Endothelial cell of umbilical vein (primary cell): ENCODE measurements at regions not wholly inside any gene's neighbourhood (a gene's known extent, or its start where the extent isn't known, plus 50 kb on each side); places are given as distances from the start of the nearest gene placed in this dataset.

Experiments used
- BruUV-seq: library from RNA; stranded (reverse); fragments of 400-500 nt; replicated peaks from 2 replicates; lab custom pipeline; 2021; lab: Mats Ljungman, UMichigan
- CTCF ChIA-PET: fragments of 300-600, 350-600 bp; sonication (Branson Sonifier 250); formaldehyde crosslinking; loops from one replicate; lab custom pipeline; 2021; ENCODE audit warnings: antibody characterized with exemption, inconsistent platforms; lab: Charles Lee
- POLR2A ChIA-PET: fragments of 300-600, 350-600 bp; sonication (Branson Sonifier 250); formaldehyde crosslinking; loops from one replicate; lab custom pipeline; 2021; ENCODE audit warnings: antibody characterized with exemption, inconsistent platforms; lab: Charles Lee
- DNase-seq: peaks from one replicate; pipeline ENCODE4 v3.0.0-alpha.2; 2011; ENCODE audit warnings: low read depth, low spot score
- FAIRE-seq: peaks from 2 replicates; lab custom pipeline; 2011; peaks lifted over from hg19 to GRCh38; lab: Jason Lieb, UNC
- H2AFZ ChIP-seq: 2 replicates; pipeline ENCODE4 v1.6.0; 2012; ENCODE audit warnings: low read depth, low read length, control low read depth, inconsistent platforms
- H3K27ac ChIP-seq: 2 replicates; pipeline ENCODE4 v1.5.1; 2011; ENCODE audit warnings: low read depth, mild to moderate bottlenecking, control low read depth, low read length, moderate library complexity; ENCODE audit not compliant: insufficient read depth
- H3K27me3 ChIP-seq, 2 experiments: 2 replicates each; pipeline versions ENCODE4 v1.6.0 to v1.6.1; 2011; ENCODE audit warnings: low read length in 2 of 2, mixed read lengths in 1 of 2; ENCODE audit not compliant: control insufficient read depth in 2 of 2, insufficient read depth in 2 of 2
- H3K36me3 ChIP-seq, 2 experiments: 2 replicates in 1 of 2; 3 replicates in 1 of 2; pipeline ENCODE4 v1.5.1; 2011; ENCODE audit warnings: low read length in 2 of 2, mild to moderate bottlenecking in 1 of 2, moderate library complexity in 1 of 2; ENCODE audit not compliant: control insufficient read depth in 2 of 2, insufficient read depth in 2 of 2; ENCODE audit errors: extremely low read depth in 1 of 2
- H3K4me1 ChIP-seq: 3 replicates; pipeline ENCODE4 v1.5.1; 2011; ENCODE audit warnings: mild to moderate bottlenecking, low read length; ENCODE audit not compliant: control insufficient read depth, insufficient read depth; ENCODE audit errors: extremely low read depth
- H3K4me2 ChIP-seq: 2 replicates; pipeline ENCODE4 v1.6.1; 2011; ENCODE audit warnings: low read length, control low read depth, mixed read lengths; ENCODE audit not compliant: insufficient read depth
- H3K4me3 ChIP-seq, 3 experiments: fragments of 200-600 bp in 1 of 3; sonication (generic), shearing (Covaris generic) in 1 of 3; replicated peaks in 1 of 3; 2 replicates each; pipeline ENCODE4 v1.5.1; 2011 to 2016; ENCODE audit warnings: control low read depth in 3 of 3, low read length in 3 of 3, mild to moderate bottlenecking in 2 of 3, inconsistent platforms in 1 of 3, low read depth in 1 of 3, moderate library complexity in 1 of 3; ENCODE audit not compliant: insufficient read depth in 1 of 3
- H3K79me2 ChIP-seq: 2 replicates; pipeline ENCODE4 v1.6.0; 2012; ENCODE audit warnings: low read length, inconsistent platforms; ENCODE audit not compliant: control insufficient read depth, insufficient read depth
- H3K9ac ChIP-seq: replicated peaks from 2 replicates; pipeline ENCODE3; 2011; ENCODE audit warnings: low read length, control low read depth; ENCODE audit not compliant: insufficient read depth; ENCODE audit errors: extremely low read depth
- H3K9me1 ChIP-seq: replicated peaks from 3 replicates; pipeline ENCODE4 v1.6.0; 2011; ENCODE audit warnings: mild to moderate bottlenecking, low read length; ENCODE audit not compliant: control insufficient read depth, insufficient read depth; ENCODE audit errors: extremely low read depth
- H3K9me3 ChIP-seq: replicated peaks from 2 replicates; pipeline ENCODE4 v1.5.1; 2012; ENCODE audit warnings: low read length, inconsistent platforms; ENCODE audit not compliant: control insufficient read depth, insufficient read depth
- H4K20me1 ChIP-seq: replicated peaks from 2 replicates; pipeline ENCODE3; 2011; ENCODE audit warnings: mild to moderate bottlenecking, low read length; ENCODE audit not compliant: control insufficient read depth, insufficient read depth; ENCODE audit errors: extremely low read depth
- CTCF ChIP-seq, 2 donors: IDR thresholded peaks; 1 replicate in 1 of 2; 2 replicates in 1 of 2; pipeline ENCODE4 v1.5.1; 2011; ENCODE audit warnings: low read length in 2 of 2, mild to moderate bottlenecking in 2 of 2, moderate library complexity in 2 of 2, control low read depth in 1 of 2, inconsistent platforms in 1 of 2, low read depth in 1 of 2; ENCODE audit not compliant: insufficient read depth in 1 of 2; ENCODE audit errors: extremely low read depth in 1 of 2
- EZH2 ChIP-seq: IDR thresholded peaks from 2 replicates; pipeline ENCODE4 v1.6.1; 2012; ENCODE audit warnings: borderline replicate concordance, low read depth, mild to moderate bottlenecking, moderate library complexity, low read length, inconsistent platforms; ENCODE audit not compliant: severe bottlenecking
- FOS ChIP-seq: IDR thresholded peaks from 2 replicates; pipeline ENCODE4 v1.6.1; 2011; ENCODE audit warnings: mild to moderate bottlenecking, low read length, moderate library complexity, borderline replicate concordance; ENCODE audit not compliant: insufficient read depth
- GATA2 ChIP-seq: IDR thresholded peaks from 2 replicates; pipeline ENCODE4 v1.7.0; 2011; ENCODE audit warnings: low read depth, mild to moderate bottlenecking, moderate library complexity, mixed read lengths, low read length; ENCODE audit not compliant: insufficient read length, insufficient read depth
- JUN ChIP-seq: IDR thresholded peaks from 2 replicates; pipeline ENCODE4 v1.6.1; 2011; ENCODE audit warnings: borderline replicate concordance, low read depth; ENCODE audit not compliant: insufficient read length, insufficient read depth
- MAX ChIP-seq: IDR thresholded peaks from 2 replicates; pipeline ENCODE4 v1.6.1; 2011; ENCODE audit not compliant: insufficient read depth, insufficient read length
- MYC ChIP-seq: IDR thresholded peaks from one replicate; pipeline ENCODE4 v1.6.1; 2011; ENCODE audit warnings: mild to moderate bottlenecking, low read depth, low read length
- POLR2A ChIP-seq: IDR thresholded peaks from 2 replicates; pipeline ENCODE4 v1.6.1; 2012; ENCODE audit warnings: low read depth, mild to moderate bottlenecking, control low read depth, low read length
- POLR2AphosphoS5 ChIP-seq: IDR thresholded peaks from 2 replicates; pipeline ENCODE4 v1.6.1; 2012; ENCODE audit warnings: low read depth, mild to moderate bottlenecking, control low read depth, low read length, moderate library complexity; ENCODE audit not compliant: insufficient read depth
- dilution Hi-C: fragments of 300-500 bp; cut with MboI; formaldehyde crosslinking; loops from one replicate; pipeline ENCODE4 v1.15.0; 2019; ENCODE audit warnings: low sequenced_read_pairs; ENCODE audit not compliant: extremely low pct_ligation_motif_present
- intact Hi-C: fragments of 100-400 bp; cut with micrococcal nuclease; formaldehyde crosslinking; loops from one replicate; pipeline ENCODE4 v1.10.0; 2022

GRCh38 chr17:12390631-12391030 is 275.1 kb upstream of the MYOCD start:
- dilution Hi-C loops = no loop called here
- H3K27ac ChIP-seq = no peak overlapping the region

More at GRCh38 chr17:12390631-12391030, 275.1 kb upstream of the MYOCD start:
- DNase-seq (no peak), FAIRE-seq (no peak)
- no peaks in the 10 kb centered on the region for H4K20me1 ChIP-seq
- H3K27me3 ChIP-seq = no peaks in the 10 kb centered on the region
- no peak overlapping the region for H3K4me3 ChIP-seq
- CTCF ChIA-PET = no interaction called here
- no peaks in the 10 kb centered on the region for H3K4me1 ChIP-seq
- no peak overlapping the region for H2AFZ ChIP-seq
- no peak overlapping the region for H3K4me2 ChIP-seq
- no peaks in the 10 kb centered on the region for H3K36me3 ChIP-seq
- no peak for TF ChIP-seq POLR2AphosphoS5
- no peak for TF ChIP-seq GATA2
- no peak for TF ChIP-seq CTCF (IDR thresholded peaks at IDR 0.05; ENCODE audit: extremely low read depth in 1 of 2, insufficient read depth in 1 of 2, low read depth in 1 of 2, low read length in 2 of 2)
- TF ChIP-seq POLR2A = no peak
- TF ChIP-seq MYC = no peak
- TF ChIP-seq FOS = no peak
- no peak for TF ChIP-seq MAX
- TF ChIP-seq EZH2 = no peak
- no peak for TF ChIP-seq JUN
- POLR2A ChIA-PET = no interaction called here
- peaks cover 1% of the 10 kb centered on the region for H3K9me3 ChIP-seq
- H3K9me1 ChIP-seq = no peaks in the 10 kb centered on the region
- BruUV-seq = no TSS peak
- no peaks in the 10 kb centered on the region for H3K79me2 ChIP-seq
- intact Hi-C loops = no loop called here
- no peak overlapping the region for H3K9ac ChIP-seq
